HEK293 (cell line): ENCODE measurements at regions not wholly inside any gene's neighbourhood (a gene's known extent, or its start where the extent isn't known, plus 50 kb on each side); places are given as distances from the start of the nearest gene placed in this dataset.

Source experiments
- CTCF ChIP-seq: fragments of 450-650 bp; formaldehyde crosslinking; IDR thresholded peaks from 2 replicates; pipeline ENCODE4 v1.5.1; 2016; ENCODE audit warnings: missing biosample characterization, missing genetic modification characterization
- KLF9 ChIP-seq: fragments of 450-650 bp; formaldehyde crosslinking; IDR thresholded peaks from 2 replicates; pipeline ENCODE4 v1.5.1; 2016; ENCODE audit warnings: missing biosample characterization, missing genetic modification characterization, low read depth
- MYNN ChIP-seq: fragments of 450-650 bp; formaldehyde crosslinking; IDR thresholded peaks from 2 replicates; pipeline ENCODE4 v1.5.1; 2016; ENCODE audit warnings: missing biosample characterization, missing genetic modification characterization, borderline replicate concordance
- REST ChIP-seq: fragments of 450-650 bp; formaldehyde crosslinking; IDR thresholded peaks from 2 replicates; pipeline ENCODE4 v1.5.1; 2016; ENCODE audit warnings: missing biosample characterization, missing genetic modification characterization
- TCF7L2 ChIP-seq: IDR thresholded peaks from 2 replicates; pipeline ENCODE4 v1.6.1; 2011; ENCODE audit warnings: low read depth, mild to moderate bottlenecking, inconsistent platforms, low read length, moderate library complexity, borderline replicate concordance
- ZNF629 ChIP-seq: fragments of 450-650 bp; formaldehyde crosslinking; IDR thresholded peaks from 2 replicates; pipeline ENCODE4 v1.5.1; 2017; ENCODE audit warnings: missing biosample characterization, missing genetic modification characterization
- ZNF747 ChIP-seq: fragments of 450-650 bp; formaldehyde crosslinking; IDR thresholded peaks from 2 replicates; pipeline ENCODE4 v1.5.1; 2016; ENCODE audit warnings: missing biosample characterization, missing genetic modification characterization
- ZNF792 ChIP-seq: fragments of 450-650 bp; formaldehyde crosslinking; IDR thresholded peaks from 2 replicates; pipeline ENCODE4 v1.5.1; 2016; ENCODE audit warnings: missing biosample characterization, missing genetic modification characterization
- TF ChIP-seq, protein P1 (sequence below): fragments of 450-650 bp; formaldehyde crosslinking; IDR thresholded peaks from 2 replicates; pipeline ENCODE4 v1.5.1; 2016; ENCODE audit warnings: missing biosample characterization, missing genetic modification characterization

DNA sequence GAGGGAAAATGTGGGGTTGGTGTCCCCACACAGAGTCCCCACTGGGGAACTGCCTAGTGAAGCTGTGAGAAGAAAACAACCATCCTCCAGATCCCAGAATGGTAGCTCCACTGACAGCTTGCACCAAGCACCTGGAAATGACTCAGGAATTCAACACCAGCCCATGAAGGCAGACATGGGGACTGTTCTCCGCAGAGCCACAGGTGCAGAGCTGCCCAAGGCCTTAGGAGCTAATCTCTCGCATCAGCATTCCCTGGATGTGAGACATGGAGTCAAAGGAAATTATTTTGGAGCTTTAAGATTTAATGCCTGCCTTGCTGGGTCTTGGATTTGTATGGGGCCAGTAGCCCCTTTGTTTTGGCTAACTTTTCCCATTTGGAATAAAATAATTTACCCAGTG, 367.9 kb downstream of the FAM133A start:
- TF ChIP-seq REST (no peak), CTCF (tag by site-specific recombination) (no peak), ZNF792 (tag by site-specific recombination) (no peak), ZNF629 (tag by site-specific recombination) (no peak), MYNN (no peak), ZNF747 (tag by site-specific recombination) (no peak), TCF7L2 (no peak), KLF9 (tag by site-specific recombination) (no peak)
- TF ChIP-seq, protein P1, sequence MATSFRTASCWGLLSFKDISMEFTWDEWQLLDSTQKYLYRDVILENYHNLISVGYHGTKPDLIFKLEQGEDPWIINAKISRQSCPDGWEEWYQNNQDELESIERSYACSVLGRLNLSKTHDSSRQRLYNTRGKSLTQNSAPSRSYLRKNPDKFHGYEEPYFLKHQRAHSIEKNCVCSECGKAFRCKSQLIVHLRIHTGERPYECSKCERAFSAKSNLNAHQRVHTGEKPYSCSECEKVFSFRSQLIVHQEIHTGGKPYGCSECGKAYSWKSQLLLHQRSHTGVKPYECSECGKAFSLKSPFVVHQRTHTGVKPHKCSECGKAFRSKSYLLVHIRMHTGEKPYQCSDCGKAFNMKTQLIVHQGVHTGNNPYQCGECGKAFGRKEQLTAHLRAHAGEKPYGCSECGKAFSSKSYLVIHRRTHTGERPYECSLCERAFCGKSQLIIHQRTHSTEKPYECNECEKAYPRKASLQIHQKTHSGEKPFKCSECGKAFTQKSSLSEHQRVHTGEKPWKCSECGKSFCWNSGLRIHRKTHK (tag by site-specific recombination): no peak
